K562 (cell line): ENCODE measurements at regions not wholly inside any gene's neighbourhood (a gene's known extent, or its start where the extent isn't known, plus 50 kb on each side); places are given as distances from the start of the nearest gene placed in this dataset.

Experiments
- ATAC-seq: fragments of 200-7000 bp; cut with Tn5 transposase; 3 replicates; pipeline ENCODE4 v1.9.1; 2020; ENCODE audit warnings: moderate library complexity
- BruUV-seq: library from RNA; stranded (reverse); fragments of 400-500 nt; replicated peaks from 2 replicates; lab custom pipeline; 2021; lab: Mats Ljungman, UMichigan
- CTCF ChIA-PET: fragments of 300-600 bp; formaldehyde crosslinking; extraction: SDS; loops from one replicate; lab custom pipeline; 2021; ENCODE audit warnings: low intra/inter-chr PET ratio; lab: Yijun Ruan, JAX
- POLR2A ChIA-PET: fragments of 300-600, 350-650 bp; sonication (Branson Sonifier 250); formaldehyde crosslinking; extraction: SDS; loops from one replicate; lab custom pipeline; 2021; ENCODE audit warnings: antibody characterized with exemption, inconsistent platforms; lab: Yijun Ruan, JAX
- DNase-seq, 4 experiments: peaks; one replicate each; pipeline versions ENCODE4 v3.0.0 to v3.0.0-alpha.2; 2011 to 2018; ENCODE audit warnings: low spot score in 3 of 4, mixed read lengths in 3 of 4; ENCODE audit errors: extremely low read depth in 1 of 4
- FAIRE-seq: peaks from 2 replicates; lab custom pipeline; 2011; peaks lifted over from hg19 to GRCh38; lab: Jason Lieb, UNC
- H2AFZ ChIP-seq: 2 replicates; pipeline ENCODE4 v1.6.0; 2011; ENCODE audit warnings: low read depth, low read length, control low read depth, inconsistent platforms
- H3K27ac ChIP-seq: fragments of 200-600 bp; 3 replicates; pipeline ENCODE4 v1.8.0; 2011; ENCODE audit warnings: low read depth, mild to moderate bottlenecking, control low read depth, inconsistent platforms, low read length, moderate library complexity, mixed read lengths; ENCODE audit errors: extremely low read depth
- H3K27me3 ChIP-seq, 2 experiments: fragments of 300-600 bp in 1 of 2; 2 replicates in 1 of 2; 3 replicates in 1 of 2; pipeline versions ENCODE4 v1.6.0 to v1.8.0; 2011; ENCODE audit warnings: inconsistent platforms in 2 of 2, low read length in 2 of 2, mild to moderate bottlenecking in 1 of 2, mixed read lengths in 1 of 2, moderate library complexity in 1 of 2; ENCODE audit not compliant: control insufficient read depth in 2 of 2, insufficient read depth in 2 of 2
- H3K36me3 ChIP-seq: fragments of 300-600 bp; 3 replicates; pipeline ENCODE4 v1.8.0; 2011; ENCODE audit warnings: mild to moderate bottlenecking, low read length, inconsistent platforms; ENCODE audit not compliant: control insufficient read depth, insufficient read depth
- H3K4me1 ChIP-seq, 2 experiments: fragments of 200-600 bp in 1 of 2; replicated peaks in 1 of 2; 2 replicates in 1 of 2; 3 replicates in 1 of 2; pipeline versions ENCODE4 v1.5.1 to v1.8.0; 2011; ENCODE audit warnings: inconsistent platforms in 2 of 2, low read length in 2 of 2, mild to moderate bottlenecking in 1 of 2, mixed read lengths in 1 of 2, moderate library complexity in 1 of 2; ENCODE audit not compliant: control insufficient read depth in 2 of 2, insufficient read depth in 2 of 2
- H3K4me2 ChIP-seq: 2 replicates; pipeline ENCODE4 v1.6.1; 2011; ENCODE audit warnings: low read length, control low read depth, inconsistent platforms, mixed read lengths; ENCODE audit not compliant: insufficient read depth
- H3K4me3 ChIP-seq: fragments of 200-600 bp; sonication (generic), shearing (Covaris generic); 2 replicates; pipeline ENCODE4 v1.5.1; 2016; ENCODE audit warnings: control low read depth, inconsistent platforms
- H3K79me2 ChIP-seq: fragments of 200-600 bp; 3 replicates; pipeline ENCODE4 v1.8.0; 2011; ENCODE audit warnings: low read length, inconsistent platforms; ENCODE audit not compliant: control insufficient read depth, insufficient read depth
- H3K9ac ChIP-seq, 2 experiments: 2 replicates each; pipeline versions ENCODE4 v1.6.0 to v1.6.1; 2011; ENCODE audit warnings: low read depth in 2 of 2, low read length in 2 of 2, control low read depth in 1 of 2, inconsistent platforms in 1 of 2, mild to moderate bottlenecking in 1 of 2, mixed read lengths in 1 of 2; ENCODE audit not compliant: insufficient read depth in 1 of 2
- H3K9me1 ChIP-seq: one replicate; pipeline ENCODE4 v1.6.0; 2011; ENCODE audit warnings: inconsistent platforms, mild to moderate bottlenecking, low read length, moderate library complexity; ENCODE audit not compliant: control insufficient read depth, insufficient read depth
- H3K9me3 ChIP-seq: replicated peaks from 2 replicates; pipeline ENCODE4 v1.5.1; 2011; ENCODE audit warnings: low read depth, low read length, inconsistent platforms; ENCODE audit not compliant: control insufficient read depth, insufficient read depth
- H4K20me1 ChIP-seq: replicated peaks from 2 replicates; pipeline ENCODE4 v1.6.1; 2011; ENCODE audit warnings: low read length, inconsistent platforms, mixed read lengths; ENCODE audit not compliant: control insufficient read depth, insufficient read depth
- CBX8 ChIP-seq: fragments of 200-600 bp; sonication (generic); IDR thresholded peaks from 2 replicates; pipeline ENCODE4 v1.6.1; 2012; ENCODE audit warnings: borderline replicate concordance, mixed run types, low read depth, mild to moderate bottlenecking, moderate library complexity, mixed read lengths, low read length, control low read depth, inconsistent platforms; ENCODE audit not compliant: poor library complexity, severe bottlenecking; ENCODE audit errors: extremely low read depth
- EP400 ChIP-seq: fragments of 450-650 bp; IDR thresholded peaks from 2 replicates; pipeline ENCODE4 v1.6.1; 2017; ENCODE audit warnings: antibody characterized with exemption, mild to moderate bottlenecking, moderate library complexity
- HSF4 ChIP-seq: fragments of 250-450 bp; sonication (Bioruptor Pico); IDR thresholded peaks from 2 replicates; pipeline ENCODE4 v2.1.2; 2022; ENCODE audit warnings: mild to moderate bottlenecking, moderate library complexity, borderline replicate concordance
- KLF1 ChIP-seq: fragments of 450-650 bp; IDR thresholded peaks from 2 replicates; pipeline ENCODE4 v1.6.1; 2016; ENCODE audit warnings: missing genetic modification characterization, missing compliant biosample characterization
- NCOA4 ChIP-seq: fragments of 450-650 bp; IDR thresholded peaks from 2 replicates; pipeline ENCODE4 v1.6.1; 2018; ENCODE audit warnings: mild to moderate bottlenecking; ENCODE audit not compliant: partially characterized antibody
- RBM14 ChIP-seq: fragments of 200-400 bp; formaldehyde crosslinking; IDR thresholded peaks from 2 replicates; pipeline ENCODE4 v1.6.1; 2018; ENCODE audit warnings: low read depth, mild to moderate bottlenecking, low read length, moderate library complexity, borderline replicate concordance; ENCODE audit not compliant: insufficient read depth
- RBM34 ChIP-seq: fragments of 200-400 bp; formaldehyde crosslinking; IDR thresholded peaks from 2 replicates; pipeline ENCODE4 v1.6.1; 2018; ENCODE audit warnings: low read length, borderline replicate concordance; ENCODE audit not compliant: insufficient read depth
- RERE ChIP-seq: sonication (generic); formaldehyde crosslinking; IDR thresholded peaks from 2 replicates; pipeline ENCODE4 v1.8.0; 2023; ENCODE audit warnings: missing genetic modification reagents, mild to moderate bottlenecking, borderline replicate concordance
- SMARCA4 ChIP-seq: fragments of 450-650 bp; IDR thresholded peaks from 2 replicates; pipeline ENCODE4 v1.6.1; 2016
- ZBTB17 ChIP-seq: fragments of 450-650 bp; formaldehyde crosslinking; IDR thresholded peaks from 2 replicates; pipeline ENCODE4 v1.4.0; 2020; ENCODE audit warnings: mild to moderate bottlenecking
- ZKSCAN8 ChIP-seq: fragments of 200-800 bp; sonication (Bioruptor generic); IDR thresholded peaks from 2 replicates; pipeline ENCODE4 v1.6.1; 2016; ENCODE audit warnings: missing genetic modification characterization, missing compliant biosample characterization
- ZNF436 ChIP-seq: fragments of 250-450, 450-650 bp; sonication (Bioruptor Pico); formaldehyde crosslinking; IDR thresholded peaks from 2 replicates; pipeline ENCODE4 v1.7.0; 2020; ENCODE audit warnings: mild to moderate bottlenecking
- WGBS: fragments of 100-300 bp; shearing (Covaris generic); methylation state at CpG from one replicate; pipeline ENCODE4 v1.1.6; 2016; ENCODE audit warnings: low coverage, mixed read lengths; ENCODE audit not compliant: insufficient coverage; ENCODE audit errors: missing lambda C conversion rate; 5-methylcytosine and 5-hydroxymethylcytosine counted together
- in situ Hi-C: fragments of 300-500 bp; cut with MboI; formaldehyde crosslinking; loops from 4 replicates; pipeline ENCODE4 v1.15.0; 2018; ENCODE audit warnings: inconsistent platforms, mixed read lengths
- intact Hi-C: fragments of 100-400 bp; cut with micrococcal nuclease; formaldehyde crosslinking; loops from 2 replicates; pipeline ENCODE4 v1.14.2; 2022
- TF ChIP-seq, protein P1 (sequence below): fragments of 250-450 bp; sonication (Bioruptor Pico); IDR thresholded peaks from 2 replicates; pipeline ENCODE4 v1.5.1; 2021; ENCODE audit warnings: mild to moderate bottlenecking

GRCh38 chr10:111211241-111211640 is 134.4 kb downstream of the ADRA2A start:
- BruUV-seq, result no TSS peak
- ChIA-PET POLR2A (no interaction called here), CTCF (interaction anchor here (0.6 kb wide), 1 partner anchor 112 kb away, joined by 3 read pairs; no protein-coding TSS in a partner anchor)
- no peak for TF ChIP-seq NCOA4
- TF ChIP-seq, protein P1, sequence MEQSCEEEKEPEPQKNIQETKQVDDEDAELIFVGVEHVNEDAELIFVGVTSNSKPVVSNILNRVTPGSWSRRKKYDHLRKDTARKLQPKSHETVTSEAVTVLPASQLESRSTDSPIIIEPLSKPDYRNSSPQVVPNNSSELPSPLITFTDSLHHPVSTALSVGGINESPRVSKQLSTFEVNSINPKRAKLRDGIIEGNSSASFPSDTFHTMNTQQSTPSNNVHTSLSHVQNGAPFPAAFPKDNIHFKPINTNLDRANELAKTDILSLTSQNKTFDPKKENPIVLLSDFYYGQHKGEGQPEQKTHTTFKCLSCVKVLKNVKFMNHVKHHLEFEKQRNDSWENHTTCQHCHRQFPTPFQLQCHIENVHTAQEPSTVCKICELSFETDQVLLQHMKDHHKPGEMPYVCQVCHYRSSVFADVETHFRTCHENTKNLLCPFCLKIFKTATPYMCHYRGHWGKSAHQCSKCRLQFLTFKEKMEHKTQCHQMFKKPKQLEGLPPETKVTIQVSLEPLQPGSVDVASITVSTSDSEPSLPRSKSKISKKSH, result no peak
- TF ChIP-seq EP400, result no peak
- no peak for TF ChIP-seq RERE
- no peak for TF ChIP-seq ZBTB17 (CRISPR knock-in tag)
- no peak for TF ChIP-seq HSF4
- TF ChIP-seq SMARCA4, result no peak
- no peak for TF ChIP-seq ZKSCAN8
- no peak for TF ChIP-seq RBM14
- TF ChIP-seq CBX8, result no peak
- TF ChIP-seq ZNF436 (CRISPR knock-in tag), result no peak
- no peak for TF ChIP-seq KLF1 (tag)
- TF ChIP-seq RBM34, result no peak

More at GRCh38 chr10:111211241-111211640, 134.4 kb downstream of the ADRA2A start:
- Histone ChIP-seq H3K9ac (no peak overlapping the region), H3K4me3 (no peak overlapping the region), H3K9me3 (no peaks in the 10 kb centered on the region), H3K4me2 (no peak overlapping the region), H3K27me3 (no peaks in the 10 kb centered on the region), H3K36me3 (no peaks in the 10 kb centered on the region), H4K20me1 (no peaks in the 10 kb centered on the region), H3K79me2 (no peaks in the 10 kb centered on the region), H3K4me1 (no peaks in the 10 kb centered on the region), H3K9me1 (no peaks in the 10 kb centered on the region), H2AFZ (no peak overlapping the region), H3K27ac (no peak overlapping the region)
- intact Hi-C loops, result no loop called here
- in situ Hi-C loops, result no loop called here
- no peak for DNase-seq
- ATAC-seq, result no peak
- 0% methylated on average over 3 of the region's 3 CpGs for WGBS
- FAIRE-seq, result no peak
